Loucy (cell line): ENCODE measurements at regions not wholly inside any gene's neighbourhood (a gene's known extent, or its start where the extent isn't known, plus 50 kb on each side); places are given as distances from the start of the nearest gene placed in this dataset.

Experiments
- CTCF ChIP-seq: fragments of 200-600 bp; sonication (generic); conservative IDR thresholded peaks from 2 replicates; pipeline ENCODE4 v1.5.1; 2014; ENCODE audit warnings: mild to moderate bottlenecking, antibody characterized with exemption, low read length
- EZH2phosphoT487 ChIP-seq: fragments of 200-600 bp; IDR thresholded peaks from 2 replicates; pipeline ENCODE4 v1.6.1; 2018; ENCODE audit warnings: antibody characterized with exemption, mild to moderate bottlenecking, moderate library complexity, borderline replicate concordance

GRCh38 chr4:62457356-62457755 is 1257.2 kb downstream of the ADGRL3 start:
- TF ChIP-seq CTCF: no peak
- TF ChIP-seq EZH2phosphoT487: no peak
